ENCODE measurements at regions not wholly inside any gene's neighbourhood (a gene's known extent, or its start where the extent isn't known, plus 50 kb on each side); places are given as distances from the start of the nearest gene placed in this dataset.
"Not testable (repeated sequence)": the region's sequence is repeated elsewhere in the genome, so short reads cannot be mapped to it uniquely, and the experiment has no call there.

DNA sequence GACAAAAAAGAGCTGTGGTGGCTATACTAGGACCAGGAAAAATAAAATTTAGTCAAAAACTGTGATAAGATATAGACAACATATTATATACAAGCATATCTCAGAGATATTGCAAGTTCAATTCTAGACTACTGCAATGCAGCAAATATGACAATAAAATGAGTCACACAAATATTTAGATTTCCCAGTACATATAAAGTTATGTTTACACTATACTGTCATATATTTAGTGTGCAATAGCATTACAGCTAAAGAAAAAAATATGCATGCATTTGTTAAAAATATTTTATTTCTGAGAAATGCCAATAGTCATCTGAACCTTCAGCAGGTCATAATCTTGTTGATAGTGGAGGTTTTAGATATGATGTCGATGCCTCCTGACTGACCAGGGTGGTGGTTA, 72.1 kb downstream of the AKR1C4 start:
- DNase-seq: no peak

GRCh38 chr10:5269791-5270190, 73.2 kb downstream of the AKR1C4 start:
- no peak for DNase-seq

- DNase-seq: no peak
Measured at GRCh38 chr10:5271526-5271925, 74.9 kb downstream of the AKR1C4 start.

GRCh38 chr10:5272065-5272803, 75.6 kb downstream of the AKR1C4 start:
- DNase-seq: no peak

- no peak for DNase-seq
Measured at GRCh38 chr10:5274795-5275194, 78.2 kb downstream of the AKR1C4 start.

DNA sequence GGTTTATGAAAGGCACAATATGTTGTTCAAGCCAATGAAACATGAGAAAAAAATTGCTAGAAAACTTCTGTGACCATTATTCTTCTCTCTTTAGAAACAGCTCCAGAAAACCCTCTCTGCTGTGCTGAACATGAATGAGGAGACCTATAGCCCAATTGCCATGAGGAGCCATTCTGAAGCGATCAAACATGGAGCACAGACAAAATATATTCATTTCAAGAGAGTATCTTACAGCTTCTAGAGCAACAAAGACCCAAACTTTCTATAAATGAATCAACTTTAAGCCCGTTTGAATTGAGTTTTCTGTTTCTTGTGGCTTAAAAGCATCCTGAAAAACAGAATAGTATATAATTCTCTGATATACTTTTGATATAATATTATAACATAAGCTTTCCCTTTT, 83.4 kb upstream of the UCN3 start:
- no peak for DNase-seq

- DNase-seq: no peak
Measured at GRCh38 chr10:5282137-5282536, 82.6 kb upstream of the UCN3 start.

DNA sequence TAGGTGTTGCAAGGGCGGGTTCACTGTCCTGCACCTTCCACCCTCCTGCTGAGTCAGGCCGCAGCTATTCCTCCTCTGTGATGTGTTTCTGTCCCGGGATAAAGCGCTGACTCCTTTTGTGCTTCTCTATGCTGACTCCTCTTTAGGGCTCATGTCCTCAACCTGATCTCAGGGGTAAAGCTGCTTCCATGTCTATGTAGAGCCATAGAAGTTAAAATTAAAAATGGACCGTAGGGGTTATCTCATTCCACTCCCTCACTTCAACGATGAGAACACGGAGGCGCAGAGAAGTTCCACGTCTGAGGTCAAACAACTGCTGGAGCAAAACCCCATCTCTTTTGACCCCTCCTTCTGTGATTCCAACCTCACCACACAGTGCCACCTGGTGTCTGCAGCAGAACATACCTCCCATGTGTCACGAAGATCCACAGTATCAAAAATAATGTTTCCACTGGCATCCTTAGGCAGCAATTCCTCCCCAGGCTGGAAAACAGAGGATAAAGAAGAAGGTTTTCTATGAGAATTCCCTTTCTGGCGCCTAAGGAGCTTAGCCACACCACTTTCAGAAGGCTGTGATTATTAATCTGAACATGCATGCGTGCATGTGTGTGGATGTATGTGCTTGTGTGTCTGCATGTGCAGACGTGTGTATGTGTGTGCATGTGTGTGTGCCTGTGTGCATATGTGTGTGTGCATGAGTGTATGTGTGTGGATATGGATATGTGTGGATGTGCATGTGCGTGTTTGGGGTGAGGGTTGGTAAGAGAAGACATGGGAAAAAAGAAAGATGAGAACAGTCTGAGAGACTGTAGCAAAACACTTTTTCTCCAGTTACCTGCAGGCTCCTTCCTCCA, 81.2 kb upstream of the UCN3 start:
- DNase-seq: peak; percentile 61 to 63

DNA sequence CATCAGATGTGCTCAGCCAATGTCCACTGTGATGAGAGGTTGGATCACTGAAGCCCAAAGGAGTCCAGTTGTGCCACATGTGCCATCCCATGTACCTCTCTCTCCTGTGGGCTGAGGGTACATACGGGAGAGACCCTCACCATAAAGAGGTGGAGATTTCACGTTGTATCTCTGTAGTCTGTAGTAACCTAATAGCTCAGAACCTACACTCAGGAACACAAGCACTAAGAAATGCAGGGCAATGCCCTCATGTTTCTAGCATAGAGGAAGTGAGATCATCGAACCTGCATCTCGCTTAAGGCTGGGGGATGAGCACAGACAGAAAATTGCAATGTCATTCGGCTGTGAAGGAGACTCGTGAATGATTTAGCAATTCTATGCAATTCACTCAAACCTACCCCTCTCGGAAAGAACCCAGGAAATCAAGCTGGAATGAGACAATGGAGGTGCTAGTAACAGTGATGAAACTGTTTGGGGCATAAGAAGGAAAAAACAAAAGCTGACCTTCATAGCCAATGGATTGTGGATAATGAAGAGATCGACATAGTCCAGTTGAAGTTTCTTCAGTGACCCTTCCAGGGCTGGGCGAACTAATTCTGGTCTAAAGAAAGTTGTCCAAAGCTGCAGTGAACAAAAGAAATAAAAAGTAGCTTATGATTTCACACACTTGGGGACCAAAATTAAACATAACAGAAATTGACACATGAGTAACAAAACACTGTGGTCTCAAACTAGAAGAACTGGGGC, 80.3 kb upstream of the UCN3 start:
- DNase-seq: peak; percentile 30 to 63

- DNase-seq: no peak
Measured at GRCh38 chr10:5285186-5285585, 79.6 kb upstream of the UCN3 start.

DNA sequence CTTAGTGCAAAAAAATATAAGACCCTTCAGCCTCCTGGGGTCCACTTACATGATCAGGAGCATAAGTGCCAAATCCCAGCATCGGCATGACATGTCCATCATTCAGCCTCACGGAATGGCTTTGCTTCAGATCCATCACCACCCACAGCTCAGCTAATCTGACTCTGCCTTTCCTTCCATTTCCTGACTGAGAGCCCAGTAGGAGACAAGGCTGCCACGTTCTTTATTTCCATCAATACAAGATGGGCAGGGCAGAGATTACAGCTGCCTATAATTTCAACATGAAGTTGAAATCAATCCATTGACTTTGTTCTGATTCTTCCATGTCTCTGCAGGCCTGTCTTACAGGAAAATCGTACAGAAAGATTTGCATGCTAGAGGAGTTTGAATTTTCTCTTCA, 76.4 kb upstream of the UCN3 start:
- DNase-seq: no peak

DNA sequence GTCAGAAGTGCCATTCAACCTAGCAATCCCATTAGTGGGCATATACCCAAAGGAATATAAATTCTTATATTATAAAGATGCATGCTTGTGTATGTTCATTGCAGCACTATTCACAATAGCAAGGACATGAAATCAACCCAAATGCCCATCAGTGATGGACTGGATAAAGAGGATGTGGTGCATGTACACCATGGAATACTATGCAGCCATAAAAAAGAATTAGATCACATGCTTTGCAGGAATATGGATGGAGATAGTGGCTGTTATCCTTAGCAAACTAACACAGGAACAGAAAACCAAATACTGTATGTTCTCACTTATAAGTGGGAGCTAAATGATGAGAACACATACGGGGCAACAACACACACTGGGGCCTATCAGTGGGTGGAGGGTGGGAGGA, 75.5 kb upstream of the UCN3 start:
- not testable (repeated sequence) for DNase-seq

GRCh38 chr10:5291501-5292195, 73.1 kb upstream of the UCN3 start:
- DNase-seq: peak; percentile 75 to 83

DNA sequence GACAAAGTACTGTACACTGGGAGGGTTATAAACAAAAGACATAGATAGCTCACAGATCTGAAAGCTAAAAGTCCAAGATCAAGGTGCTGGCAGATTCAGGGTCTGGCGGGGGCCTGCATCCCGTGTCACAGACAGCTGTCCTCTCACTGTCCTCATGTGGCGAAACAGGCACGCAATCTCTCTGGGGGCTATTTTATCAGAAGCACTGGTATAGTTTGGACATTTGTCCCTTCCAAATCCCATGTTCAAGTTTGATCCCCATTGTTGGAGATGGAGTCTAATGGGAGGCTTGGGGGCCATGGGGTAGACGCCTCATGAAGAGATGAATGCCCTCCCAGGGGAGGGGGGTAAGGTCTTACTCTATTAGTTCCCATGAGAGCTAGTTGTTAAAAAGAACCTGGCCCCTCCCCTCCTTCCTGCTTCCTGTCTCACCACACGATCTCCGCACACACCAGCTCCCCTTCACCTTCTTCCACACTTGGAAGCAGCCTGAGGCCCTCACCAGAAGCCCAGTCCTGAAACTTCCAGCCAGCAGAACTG, 72.5 kb upstream of the UCN3 start:
- peak; percentile 54 to 58 for DNase-seq

DNA sequence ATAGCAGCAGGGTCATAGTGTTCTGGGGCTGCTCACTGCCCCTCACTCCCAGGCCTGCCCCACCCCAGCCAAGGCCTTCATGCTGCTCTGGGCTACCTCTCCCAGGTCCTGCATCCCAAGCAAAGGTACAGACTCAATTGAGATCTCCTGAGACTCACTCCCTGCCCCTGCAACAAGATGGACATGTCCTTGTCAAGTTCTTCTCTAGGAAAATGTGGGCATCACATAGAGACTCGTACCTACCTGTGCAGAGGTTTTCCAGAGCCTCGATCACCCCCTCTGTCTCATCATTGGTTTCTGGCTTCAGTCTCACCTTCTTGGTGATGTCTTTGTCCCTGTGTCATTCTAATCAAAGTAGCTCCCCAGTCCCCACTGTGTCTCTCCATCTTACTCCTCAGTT, 71.8 kb upstream of the UCN3 start:
- not testable (repeated sequence) for DNase-seq

GRCh38 chr10:5293691-5294550, 70.8 kb upstream of the UCN3 start:
- peak; percentile 71 to 78 for DNase-seq

GRCh38 chr10:5297466-5297865, 67.3 kb upstream of the UCN3 start:
- DNase-seq: peak; percentile 38 to 60

DNA sequence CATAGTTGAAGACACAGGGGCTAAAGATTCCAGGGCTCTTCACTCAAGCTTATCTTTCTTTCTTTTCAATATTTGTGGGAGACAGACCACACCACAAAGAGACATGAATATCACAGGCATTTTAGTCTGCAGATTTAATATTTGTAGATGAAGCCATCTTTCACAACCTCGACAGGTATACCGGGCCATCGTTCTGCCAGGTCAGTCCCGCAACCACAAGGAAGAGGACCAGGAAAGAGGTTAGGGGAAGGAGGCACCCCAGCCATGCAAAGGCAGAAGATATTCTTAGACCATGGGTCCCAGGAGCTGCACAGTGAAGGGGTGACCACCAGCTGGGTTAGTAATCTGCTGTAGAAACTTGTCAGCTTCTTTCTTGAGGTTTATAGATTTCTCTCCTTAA, 66.8 kb upstream of the UCN3 start:
- no peak for DNase-seq

- no peak for DNase-seq
Measured at GRCh38 chr10:5299950-5300349, 64.8 kb upstream of the UCN3 start.

DNA sequence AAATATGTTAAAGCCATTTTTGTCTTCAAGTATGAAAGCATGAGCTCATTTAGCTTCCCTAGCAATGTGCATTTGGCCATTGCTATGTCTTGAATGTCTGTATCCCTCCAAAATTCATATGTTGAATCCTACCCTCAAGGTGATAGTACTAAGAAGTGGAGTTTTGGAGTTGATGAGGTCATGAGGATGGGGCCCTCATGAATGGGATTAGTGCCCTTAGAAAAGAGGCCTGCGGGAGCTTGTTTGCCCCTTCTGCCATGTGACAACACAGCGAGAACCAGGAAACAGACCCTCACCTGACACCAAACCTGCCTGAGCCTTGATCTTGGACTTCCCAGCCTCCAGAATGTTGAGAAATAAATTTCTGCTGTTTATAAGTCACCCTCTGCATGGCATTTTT, 61.3 kb upstream of the UCN3 start:
- no peak for DNase-seq

GRCh38 chr10:5305374-5305773, 59.4 kb upstream of the UCN3 start:
- no peak for DNase-seq

DNA sequence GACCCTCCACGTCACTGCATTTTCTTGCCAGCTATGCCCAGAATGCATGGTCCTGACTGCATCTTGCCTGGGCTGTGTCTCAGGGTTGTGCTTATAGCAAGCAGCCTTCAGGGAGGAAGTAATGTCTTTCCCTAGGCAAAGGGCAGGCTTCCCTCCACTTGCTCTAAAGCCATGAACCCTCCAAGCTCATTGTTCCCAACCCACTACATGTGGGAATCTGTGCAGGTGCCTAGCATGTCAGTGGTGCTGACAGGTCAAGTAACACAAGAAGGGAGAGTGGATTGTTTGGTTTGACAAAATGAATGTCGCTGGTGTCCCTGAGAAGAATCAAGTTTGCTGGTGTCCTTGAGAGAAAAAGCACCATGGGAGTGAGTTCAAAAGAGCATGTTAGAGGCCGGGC, 53.9 kb upstream of the UCN3 start:
- DNase-seq: no peak

Measured in CD4-positive, alpha-beta T cell treated with Interleukin-1 beta for 1 hour (primary cell).